Stomach (tissue), 8 donors: ENCODE measurements at regions not wholly inside any gene's neighbourhood (a gene's known extent, or its start where the extent isn't known, plus 50 kb on each side); places are given as distances from the start of the nearest gene placed in this dataset.

Source experiments
- DNase-seq, 2 donors: peaks; one replicate each; pipeline versions ENCODE4 v3.0.0 to v3.0.0-alpha.2; 2013 to 2019
- H3K27ac ChIP-seq, 5 donors: fragments of 200-600 bp in 4 of 5; sonication (generic) in 4 of 5; one replicate each; pipeline ENCODE4 v1.5.1; 2013 to 2019; ENCODE audit warnings: mild to moderate bottlenecking in 1 of 5, moderate library complexity in 1 of 5
- H3K27me3 ChIP-seq, 3 donors: fragments of 200-600 bp; sonication (generic); one replicate each; pipeline ENCODE4 v1.5.1; 2017 to 2019; ENCODE audit warnings: mixed run types in 1 of 3
- H3K36me3 ChIP-seq, 4 donors: fragments of 200-600 bp; sonication (generic); 1 replicate in 3 of 4; 2 replicates in 1 of 4; pipeline ENCODE4 v1.5.1; 2016 to 2019
- H3K4me1 ChIP-seq, 4 donors: fragments of 200-600 bp; sonication (generic); one replicate each; pipeline ENCODE4 v1.5.1; 2016 to 2019
- H3K4me3 ChIP-seq, 4 donors: fragments of 200-600 bp; sonication (generic) in 3 of 4; one replicate each; pipeline ENCODE4 v1.5.1; 2016 to 2019; ENCODE audit warnings: mild to moderate bottlenecking in 1 of 4
- H3K9me3 ChIP-seq, 4 donors: fragments of 200-600 bp; sonication (generic); one replicate each; pipeline ENCODE4 v1.5.1; 2016 to 2019
- EP300 ChIP-seq: sonication (generic); formaldehyde crosslinking; IDR thresholded peaks from one replicate; pipeline ENCODE4 v1.6.1; 2017; ENCODE audit warnings: antibody characterized with exemption
- POLR2A ChIP-seq, 4 donors: fragments of 450-650 bp; IDR thresholded peaks; one replicate each; pipeline ENCODE4 v1.6.1; 2016; ENCODE audit warnings: antibody characterized with exemption in 4 of 4, control low read depth in 2 of 4, mild to moderate bottlenecking in 1 of 4, moderate library complexity in 1 of 4
- POLR2AphosphoS5 ChIP-seq, 3 donors: sonication (generic); formaldehyde crosslinking; IDR thresholded peaks; one replicate each; pipeline ENCODE4 v1.6.1; 2016; ENCODE audit warnings: antibody characterized with exemption in 3 of 3
- WGBS, 5 donors: extraction: QIAGEN DNeasy Blood & Tissue Kit in 3 of 5; methylation state at CpG; one replicate each; pipeline versions ENCODE4 v1.1.5 to v1.1.7; 2013 to 2018; 5-methylcytosine and 5-hydroxymethylcytosine counted together
- intact Hi-C: fragments of 100-400 bp; cut with DNase I; formaldehyde crosslinking; loops from one replicate; pipeline ENCODE4 v1.15.1; 2023; ENCODE audit warnings: low total_unique reads
- TF ChIP-seq, protein P1 (sequence below), 7 experiments: fragments of 450-650 bp in 4 of 7; fragments of 200-600 bp in 3 of 7; sonication (generic) in 3 of 7; IDR thresholded peaks; one replicate each; pipeline ENCODE4 v1.5.1; 2016 to 2019; ENCODE audit warnings: antibody characterized with exemption in 7 of 7, control low read depth in 2 of 7, mild to moderate bottlenecking in 1 of 7
- donor health status: healthy with polysubstance abuse.
- donor health status: Bipolar disorder and iron deficiency.
- donor health status: healthy.

GRCh38 chr15:94145046-94145445 lies 86.3 kb upstream of the MCTP2 start:
- Histone ChIP-seq H3K27me3 (no peaks in the 10 kb centered on the region), H3K36me3 (no peaks in the 10 kb centered on the region), H3K4me3 (no peak overlapping the region), H3K27ac (no peak overlapping the region), H3K9me3 (peaks cover 0 to 2% (median 0%) of the 10 kb centered on the region in 4 donors), H3K4me1 (no peaks in the 10 kb centered on the region)
- 54 to 76% (median 72%) methylated on average over 4 of the region's 4 CpGs for WGBS, 5 donors
- intact Hi-C loops, result no loop called here
- TF ChIP-seq POLR2A (IDR thresholded peaks at IDR 0.05), result no peak
- no peak for TF ChIP-seq EP300
- TF ChIP-seq POLR2AphosphoS5 (IDR thresholded peaks at IDR 0.05), result no peak
- TF ChIP-seq, protein P1, sequence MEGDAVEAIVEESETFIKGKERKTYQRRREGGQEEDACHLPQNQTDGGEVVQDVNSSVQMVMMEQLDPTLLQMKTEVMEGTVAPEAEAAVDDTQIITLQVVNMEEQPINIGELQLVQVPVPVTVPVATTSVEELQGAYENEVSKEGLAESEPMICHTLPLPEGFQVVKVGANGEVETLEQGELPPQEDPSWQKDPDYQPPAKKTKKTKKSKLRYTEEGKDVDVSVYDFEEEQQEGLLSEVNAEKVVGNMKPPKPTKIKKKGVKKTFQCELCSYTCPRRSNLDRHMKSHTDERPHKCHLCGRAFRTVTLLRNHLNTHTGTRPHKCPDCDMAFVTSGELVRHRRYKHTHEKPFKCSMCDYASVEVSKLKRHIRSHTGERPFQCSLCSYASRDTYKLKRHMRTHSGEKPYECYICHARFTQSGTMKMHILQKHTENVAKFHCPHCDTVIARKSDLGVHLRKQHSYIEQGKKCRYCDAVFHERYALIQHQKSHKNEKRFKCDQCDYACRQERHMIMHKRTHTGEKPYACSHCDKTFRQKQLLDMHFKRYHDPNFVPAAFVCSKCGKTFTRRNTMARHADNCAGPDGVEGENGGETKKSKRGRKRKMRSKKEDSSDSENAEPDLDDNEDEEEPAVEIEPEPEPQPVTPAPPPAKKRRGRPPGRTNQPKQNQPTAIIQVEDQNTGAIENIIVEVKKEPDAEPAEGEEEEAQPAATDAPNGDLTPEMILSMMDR (IDR thresholded peaks at IDR 0.05), result no peak
- DNase-seq, result peak in 1 of 2 donors; percentile 56

GRCh38 chr15:94141802-94142201 lies 89.6 kb upstream of the MCTP2 start:
- H3K4me3 ChIP-seq, result no peak overlapping the region
- no peak for DNase-seq
- peaks cover 0 to 2% (median 0%) of the 10 kb centered on the region in 4 donors for H3K9me3 ChIP-seq
- no peak overlapping the region for H3K27ac ChIP-seq
- no peaks in the 10 kb centered on the region for H3K4me1 ChIP-seq
- 89 to 96% (median 91%) methylated on average over 2 of the region's 2 CpGs for WGBS, 5 donors
- intact Hi-C loops, result no loop called here
- no peaks in the 10 kb centered on the region for H3K27me3 ChIP-seq
- no peaks in the 10 kb centered on the region for H3K36me3 ChIP-seq
- TF ChIP-seq EP300 (no peak), POLR2AphosphoS5 (IDR thresholded peaks at IDR 0.05) (no peak), POLR2A (IDR thresholded peaks at IDR 0.05) (no peak)
- TF ChIP-seq, protein P1 (IDR thresholded peaks at IDR 0.05), result no peak

DNA sequence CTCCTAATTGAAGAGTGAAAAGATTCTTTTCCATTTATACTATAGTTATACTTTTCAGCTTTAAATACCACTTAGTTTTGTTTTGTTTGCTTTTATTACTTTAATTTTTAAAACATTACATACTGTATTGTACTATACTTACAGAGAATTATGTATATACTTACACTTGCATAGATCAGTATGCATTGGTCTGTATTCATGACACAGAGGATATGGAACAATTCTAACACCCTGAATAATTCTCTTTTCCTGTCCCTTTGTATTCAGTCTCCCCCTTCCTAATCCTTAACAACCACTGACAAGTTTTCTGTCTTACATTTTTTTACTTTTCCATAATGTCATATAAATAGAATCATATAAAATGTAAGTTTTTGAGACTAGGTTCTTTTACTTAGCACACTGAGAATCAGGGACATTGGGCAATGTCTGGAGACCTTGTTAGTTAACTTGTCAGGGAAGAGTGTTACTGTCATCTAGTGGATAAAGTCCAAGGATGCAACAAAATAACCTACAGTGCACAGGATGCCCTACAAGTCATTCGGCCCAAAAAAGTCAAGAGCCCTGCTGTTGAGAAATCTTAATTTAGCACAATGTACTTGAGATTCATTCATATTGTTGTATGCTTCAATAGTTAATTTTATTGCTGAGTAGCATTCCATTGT lies 95.7 kb upstream of the MCTP2 start:
- 54 to 75% (median 63%) methylated on average over 1 of the region's 1 CpG for WGBS, 5 donors
- Histone ChIP-seq H3K27me3 (peaks cover 0 to 5% (median 5%) of the 10 kb centered on the region in 3 donors), H3K27ac (no peak overlapping the region), H3K36me3 (no peaks in the 10 kb centered on the region), H3K4me3 (no peak overlapping the region), H3K9me3 (no peaks in the 10 kb centered on the region), H3K4me1 (no peaks in the 10 kb centered on the region)
- intact Hi-C loops, result no loop called here
- DNase-seq, result peak in 1 of 2 donors; percentile 7
- TF ChIP-seq POLR2AphosphoS5 (IDR thresholded peaks at IDR 0.05) (no peak), POLR2A (IDR thresholded peaks at IDR 0.05) (no peak), EP300 (no peak)
- TF ChIP-seq, protein P1 (IDR thresholded peaks at IDR 0.05), result no peak

DNA sequence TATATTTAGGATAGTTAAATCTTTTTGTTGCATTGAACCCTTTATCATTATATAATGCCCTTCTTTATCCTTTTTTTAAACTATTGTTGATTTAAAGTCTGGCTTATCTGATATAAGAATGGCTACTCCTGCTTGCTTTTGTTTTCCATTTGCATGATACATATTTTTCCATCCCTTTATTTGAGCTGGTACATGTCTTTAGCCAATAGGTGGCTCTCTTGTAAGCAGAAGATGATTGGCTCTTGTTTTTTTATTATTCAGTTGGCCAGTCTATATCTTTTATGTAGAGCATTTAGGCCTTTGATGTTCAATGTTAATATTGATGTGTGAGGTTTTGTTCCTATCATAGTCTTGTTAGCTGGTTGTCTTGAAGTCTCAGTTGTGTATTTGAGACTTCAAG lies 99.5 kb upstream of the MCTP2 start:
- no peak for DNase-seq
- Histone ChIP-seq H3K27me3 (peaks cover 0 to 5% (median 5%) of the 10 kb centered on the region in 3 donors), H3K36me3 (no peaks in the 10 kb centered on the region), H3K9me3 (no peaks in the 10 kb centered on the region), H3K4me3 (no peak overlapping the region), H3K4me1 (no peaks in the 10 kb centered on the region), H3K27ac (no peak overlapping the region)
- intact Hi-C loops, result no loop called here
- TF ChIP-seq POLR2AphosphoS5 (IDR thresholded peaks at IDR 0.05), result no peak
- TF ChIP-seq, protein P1 (IDR thresholded peaks at IDR 0.05), result no peak
- no peak for TF ChIP-seq POLR2A (IDR thresholded peaks at IDR 0.05)
- TF ChIP-seq EP300, result no peak
